HG03378 (cell line): ENCODE measurements at regions not wholly inside any gene's neighbourhood (a gene's known extent, or its start where the extent isn't known, plus 50 kb on each side); places are given as distances from the start of the nearest gene placed in this dataset.

ENCODE experiments used
- ATAC-seq: cut with Tn5 transposase; IDR thresholded peaks from one replicate; pipeline ENCODE4 v1.9.1; 2021; ENCODE audit warnings: mild to moderate bottlenecking, moderate library complexity; ENCODE audit not compliant: unreplicated experiment

DNA sequence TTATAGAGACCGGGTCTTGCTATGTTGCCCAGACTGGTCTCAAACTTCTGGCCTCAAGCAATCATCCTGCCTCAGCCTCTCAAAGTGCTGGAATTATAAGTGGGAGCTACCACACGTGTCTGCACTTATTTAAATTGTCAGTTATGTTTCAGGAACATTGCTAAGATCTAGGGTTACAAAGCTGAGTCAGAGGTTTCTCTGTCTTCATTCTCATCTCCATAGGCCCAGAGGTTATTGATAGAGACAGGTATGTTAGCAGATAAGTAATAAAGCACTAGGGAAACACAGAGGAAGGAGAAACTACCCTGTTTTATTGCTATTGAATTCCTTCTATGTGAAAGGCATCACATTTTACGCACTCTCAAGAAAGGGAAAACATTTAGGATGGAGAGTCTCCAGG, 214.1 kb downstream of the REEP3 start:
- no peak for ATAC-seq

DNA sequence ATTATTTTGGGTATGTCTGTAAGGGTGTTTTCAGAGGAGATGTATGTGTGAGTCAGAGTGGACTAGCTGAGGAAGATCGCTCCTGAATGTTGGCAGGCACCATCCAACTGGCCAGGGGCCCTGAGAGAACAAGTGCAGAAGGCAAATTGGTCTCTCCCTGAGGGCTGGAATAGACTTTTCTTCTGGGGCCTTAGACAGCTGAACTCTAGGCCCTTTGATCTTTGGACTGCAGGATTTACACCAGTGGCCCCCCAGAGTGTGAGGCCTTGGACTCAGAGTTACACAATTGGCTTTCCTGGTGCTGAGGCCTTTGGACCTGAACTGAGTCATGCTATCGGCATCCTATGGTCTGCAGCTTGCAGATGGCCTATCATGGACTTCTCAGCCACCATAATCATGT, 217.2 kb downstream of the REEP3 start:
- ATAC-seq = no peak

DNA sequence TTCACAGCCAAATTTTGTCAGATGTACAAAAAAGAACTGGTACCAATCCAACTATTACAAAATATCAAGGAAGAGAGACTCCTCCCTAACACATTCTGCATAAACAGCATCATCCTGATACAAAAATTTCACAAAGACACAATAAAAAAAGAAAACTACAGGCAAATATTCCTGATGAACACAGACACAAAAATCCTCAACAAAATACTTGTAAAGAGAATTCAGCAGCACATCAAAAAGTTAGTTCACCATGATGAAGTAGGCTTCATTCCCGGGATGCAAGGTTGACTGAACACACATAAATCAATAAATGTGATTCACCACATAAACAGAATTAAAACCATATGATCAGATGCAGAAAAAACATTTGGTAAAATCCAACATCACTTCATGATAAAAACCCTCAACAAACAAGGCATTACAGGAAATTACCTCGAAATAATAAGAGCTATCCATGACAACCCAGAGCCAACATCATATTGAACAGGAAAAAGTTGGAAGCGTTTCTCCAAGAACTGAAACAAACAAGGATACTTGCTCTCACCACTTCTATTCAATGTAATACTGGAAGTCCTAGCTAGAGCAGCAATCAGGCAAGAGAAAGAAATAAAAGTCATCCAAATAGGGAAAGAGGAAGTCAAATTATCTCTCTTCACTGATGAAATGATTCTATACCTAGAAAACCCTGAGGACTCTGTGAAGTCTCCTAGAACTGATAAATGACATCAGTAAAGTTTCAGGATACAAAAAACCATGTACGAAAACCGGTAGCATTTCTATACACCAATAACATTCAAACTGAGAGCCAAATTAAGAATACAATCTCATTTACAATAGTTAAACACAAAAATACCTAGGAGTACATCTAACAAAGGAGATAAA, 223.1 kb downstream of the REEP3 start:
- ATAC-seq = no peak

DNA sequence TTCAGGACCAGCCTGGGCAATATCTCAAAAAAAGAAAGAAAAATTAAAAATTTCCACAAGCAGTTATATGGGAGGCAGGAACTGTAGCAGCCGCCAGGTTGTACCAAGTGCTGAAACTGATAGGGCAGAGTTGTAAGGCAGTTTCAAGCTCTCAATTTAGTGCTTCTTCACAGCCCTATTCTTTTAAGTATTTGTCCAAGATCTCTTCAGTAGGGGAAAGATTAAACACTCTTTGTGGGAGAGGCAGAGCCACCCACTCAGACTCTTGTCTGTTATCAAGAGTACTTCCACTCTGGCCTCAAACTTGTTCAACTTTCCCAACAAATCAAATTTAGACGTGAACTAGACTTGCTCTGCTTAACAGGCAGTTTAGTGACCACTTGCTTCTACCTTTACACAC, 228.7 kb downstream of the REEP3 start:
- no peak for ATAC-seq

DNA sequence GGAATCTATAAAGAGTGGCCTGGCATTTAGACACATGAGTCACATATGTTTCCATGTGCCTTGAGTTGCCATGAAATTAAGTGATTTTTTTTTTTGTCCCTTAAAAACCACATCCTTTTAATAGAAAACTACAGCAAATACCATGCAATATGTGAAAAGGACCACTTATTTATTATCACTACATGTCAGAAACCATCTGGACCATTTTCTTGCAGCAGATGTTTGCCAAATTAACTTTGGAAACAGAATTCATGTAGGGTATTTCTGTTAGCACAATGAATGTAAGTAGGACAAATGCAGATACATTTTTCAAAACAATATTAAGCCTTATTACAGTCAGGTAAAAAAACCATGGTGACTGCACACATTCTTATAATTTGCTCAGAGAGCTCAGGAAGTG, 230.6 kb downstream of the REEP3 start:
- no peak for ATAC-seq

DNA sequence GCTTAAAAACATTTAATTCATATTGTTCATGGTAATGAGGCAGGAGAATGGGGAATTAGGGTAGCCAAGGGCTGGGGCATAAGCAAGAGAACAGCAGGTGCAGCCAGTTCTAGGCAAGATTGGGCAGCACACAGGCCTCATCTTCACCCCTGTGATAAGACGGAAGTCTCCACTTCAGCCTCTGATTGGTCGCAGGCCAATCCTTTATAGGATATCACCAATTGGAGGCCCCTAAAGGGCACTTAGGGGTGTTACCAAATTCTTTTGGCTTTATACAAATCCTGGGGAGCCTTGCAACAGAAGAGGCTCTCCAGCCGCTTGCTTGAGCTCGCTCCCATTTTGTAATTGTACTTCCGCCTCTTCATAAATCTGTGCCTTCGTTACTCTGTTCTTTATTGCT, 231.1 kb downstream of the REEP3 start:
- no peak for ATAC-seq

DNA sequence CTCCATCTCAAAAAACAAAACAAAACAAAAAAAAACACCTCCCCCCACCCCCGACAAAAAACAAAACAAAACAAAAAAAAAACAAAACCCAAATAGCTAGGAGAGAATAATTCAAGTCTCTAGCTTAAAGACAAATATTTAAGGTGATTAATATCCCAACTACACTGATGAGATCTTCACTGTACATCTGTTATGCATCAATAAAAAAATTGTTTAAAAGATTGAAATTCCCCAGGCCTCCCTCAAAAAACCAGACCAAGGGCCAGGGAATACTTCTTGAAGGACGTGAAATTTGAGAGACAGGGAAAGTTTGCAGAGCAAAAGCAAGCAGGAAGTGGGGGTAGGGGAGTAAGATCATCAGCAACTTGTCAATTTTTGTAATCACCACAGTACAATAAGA, 232.6 kb downstream of the REEP3 start:
- no peak for ATAC-seq

DNA sequence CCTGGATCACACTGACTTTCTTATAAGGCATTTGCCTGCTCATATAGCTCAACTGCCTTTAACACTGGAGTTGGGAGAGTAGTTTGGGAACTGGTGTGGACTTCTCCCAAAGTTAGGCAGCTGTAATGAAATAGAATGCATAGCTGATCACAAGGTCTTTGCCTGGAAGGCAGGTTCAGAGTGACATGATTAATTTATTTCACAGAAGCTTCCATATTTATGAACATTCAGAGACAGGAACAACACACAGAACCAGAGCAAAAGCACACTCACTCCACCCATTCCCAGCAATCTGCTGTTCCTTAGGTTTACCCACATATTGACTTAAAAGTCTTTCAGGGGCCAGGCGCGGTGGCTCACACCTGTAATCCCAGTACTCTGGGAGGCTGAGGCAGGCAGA, 234.2 kb downstream of the REEP3 start:
- no peak for ATAC-seq

DNA sequence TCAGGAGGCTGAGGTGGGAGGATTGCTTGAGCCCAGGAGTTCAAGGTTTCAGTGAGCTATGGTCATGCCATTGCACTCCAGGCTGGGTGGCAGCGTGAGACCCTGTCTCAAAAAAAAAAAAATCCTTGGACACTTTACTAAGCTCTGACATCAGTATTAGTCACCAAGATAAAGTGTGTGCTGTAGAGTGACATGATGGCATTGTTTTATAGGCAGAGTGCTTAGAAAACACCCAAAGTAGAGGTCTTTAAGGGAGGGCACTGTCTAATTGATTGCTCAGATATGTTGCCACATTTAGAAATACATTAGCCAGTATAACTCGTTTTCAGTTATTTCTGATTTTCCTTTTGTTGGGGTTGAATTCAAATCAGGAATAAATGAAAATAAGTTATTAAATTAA, 235.9 kb downstream of the REEP3 start:
- no peak for ATAC-seq

DNA sequence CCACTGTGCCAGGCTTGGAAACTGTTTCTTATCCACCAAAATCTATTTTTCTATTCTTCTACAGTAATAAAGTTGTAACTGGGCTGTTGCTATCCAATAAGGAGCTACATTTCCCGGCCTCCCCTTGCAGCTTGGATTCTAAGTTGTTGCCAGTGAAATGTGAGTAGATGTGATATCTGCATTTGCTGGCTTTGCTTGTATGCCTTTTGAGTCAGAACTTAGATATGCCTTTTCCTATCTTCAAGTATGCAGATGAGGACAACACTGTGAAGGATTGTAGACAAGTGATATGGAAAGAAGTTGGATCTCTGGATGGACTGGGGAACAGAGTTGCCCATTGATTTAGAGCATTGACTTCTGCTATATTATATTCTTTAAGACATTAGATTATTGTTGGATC, 236.9 kb downstream of the REEP3 start:
- no peak for ATAC-seq

DNA sequence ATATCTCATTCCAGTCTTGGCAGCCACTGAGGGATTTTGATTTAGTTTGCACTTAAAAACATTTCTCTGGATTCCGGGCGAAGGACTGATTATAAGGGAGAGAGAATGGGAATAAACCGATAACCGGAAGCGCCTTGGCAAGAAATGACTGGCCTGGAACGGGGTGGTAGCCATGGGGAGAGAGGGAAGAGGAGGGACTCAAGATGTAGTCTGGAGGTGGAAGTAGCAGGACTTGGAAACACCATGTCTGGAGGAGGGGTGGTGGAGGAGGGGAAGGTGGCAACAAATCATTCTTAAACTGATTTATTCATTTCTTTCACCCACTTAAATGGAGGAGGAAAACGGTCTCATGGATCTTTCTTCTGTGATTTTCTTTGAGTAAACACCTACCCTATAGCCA, 238.1 kb downstream of the REEP3 start:
- no peak for ATAC-seq

DNA sequence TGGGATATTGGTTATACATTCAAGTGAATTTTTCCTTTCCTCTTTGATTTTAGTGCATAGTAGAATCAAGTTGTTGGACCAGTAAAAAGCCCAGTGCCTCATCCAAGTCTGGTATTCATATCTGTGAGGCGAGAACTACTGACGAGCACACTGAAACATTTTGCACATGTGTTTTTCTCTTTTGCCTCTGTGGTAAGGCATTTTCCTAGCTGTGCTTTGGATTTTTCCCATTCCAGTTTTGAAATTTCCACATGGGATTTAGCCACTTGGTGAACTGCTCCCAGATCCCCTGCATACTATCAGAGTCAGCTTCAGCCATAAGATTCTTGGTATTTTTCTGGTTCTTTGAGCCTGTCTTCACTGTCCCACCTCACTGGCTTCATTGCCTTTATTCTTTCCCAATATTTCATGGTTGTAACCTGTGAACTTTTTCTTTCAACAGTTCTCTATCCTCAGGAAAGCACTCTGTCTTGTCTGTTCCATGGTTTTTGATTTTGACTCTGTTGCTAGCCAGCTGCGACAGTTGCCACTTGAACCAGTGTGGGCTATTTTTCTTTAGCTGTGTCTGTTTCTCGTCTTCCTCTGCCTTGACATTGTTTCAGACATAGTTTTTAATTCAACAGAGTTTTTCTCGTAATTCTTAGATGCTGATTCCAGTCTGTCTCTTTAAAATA, 239.0 kb downstream of the REEP3 start:
- ATAC-seq = no peak

DNA sequence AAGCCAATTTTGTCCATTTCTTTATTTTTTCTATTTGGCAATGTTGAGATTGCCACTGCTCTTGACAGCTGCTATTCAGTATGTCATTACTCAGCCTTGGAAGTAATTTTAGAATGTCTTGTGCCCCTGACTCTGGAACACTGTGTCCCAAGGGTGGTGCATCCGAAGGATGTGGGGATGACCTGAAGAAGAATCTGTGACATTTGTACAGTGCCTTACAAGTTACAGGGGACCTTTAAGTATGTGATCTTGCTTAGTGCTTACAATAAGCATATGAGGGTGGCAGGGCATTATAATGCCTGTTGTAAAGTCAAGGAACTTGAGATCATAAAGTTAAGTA, 239.5 kb downstream of the REEP3 start:
- no peak for ATAC-seq

DNA sequence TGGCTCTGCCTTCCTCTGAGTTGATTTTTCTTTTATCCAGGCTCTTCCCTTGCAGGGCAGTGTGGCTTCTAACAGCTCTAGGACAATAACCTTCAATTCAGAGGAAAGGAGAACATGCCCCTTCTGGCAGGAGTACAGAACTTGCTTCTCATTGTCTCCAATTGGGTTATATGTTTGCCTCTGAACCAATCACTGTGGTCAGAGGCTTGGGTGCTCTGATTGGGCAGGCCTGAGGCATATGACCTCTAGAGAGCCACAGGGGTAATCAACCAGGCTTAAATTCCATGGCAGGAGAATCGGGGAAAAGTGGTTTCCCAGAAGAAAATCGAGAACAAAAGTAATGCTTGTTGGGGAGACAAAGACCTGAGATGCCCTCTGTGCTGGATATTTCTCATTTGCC, 240.0 kb downstream of the REEP3 start:
- ATAC-seq = no peak

DNA sequence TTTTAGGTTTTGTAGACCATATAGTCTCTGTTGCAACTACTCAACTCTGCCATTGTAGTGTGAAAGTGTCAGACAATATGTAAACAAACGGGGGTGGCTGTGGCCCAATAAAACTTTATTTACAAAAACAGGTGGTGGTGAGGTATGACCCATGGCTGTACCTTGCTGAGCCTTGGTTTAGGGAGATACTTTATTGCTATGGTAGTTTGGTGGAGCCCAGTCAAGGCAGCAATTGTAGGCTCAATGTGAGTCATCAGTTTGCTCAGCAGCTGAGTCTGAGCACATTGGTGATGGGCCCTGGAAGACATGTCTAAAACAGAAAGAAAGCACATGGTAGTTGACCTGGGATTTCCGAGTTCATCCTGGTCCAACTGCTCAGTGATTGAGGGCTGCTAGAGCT, 242.5 kb downstream of the REEP3 start:
- no peak for ATAC-seq

DNA sequence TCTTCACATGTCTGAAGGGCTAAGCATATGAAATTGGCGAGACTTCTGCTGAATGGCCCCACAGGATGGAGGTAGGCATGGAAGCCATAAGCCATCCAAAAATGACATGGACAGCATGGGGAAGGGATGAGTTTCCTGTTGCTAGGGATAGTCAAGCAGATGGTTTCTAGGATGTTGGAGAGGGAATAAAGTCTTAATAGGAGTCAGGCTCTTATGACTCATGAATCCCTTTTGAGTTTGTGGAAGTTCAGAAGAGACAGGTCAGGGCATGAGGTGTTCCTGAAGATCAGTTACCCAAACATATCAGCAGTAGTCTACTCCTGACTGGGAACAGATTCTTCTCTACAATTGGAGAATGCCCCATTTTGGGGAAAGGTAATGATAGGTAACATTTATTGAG, 243.9 kb downstream of the REEP3 start:
- no peak for ATAC-seq

DNA sequence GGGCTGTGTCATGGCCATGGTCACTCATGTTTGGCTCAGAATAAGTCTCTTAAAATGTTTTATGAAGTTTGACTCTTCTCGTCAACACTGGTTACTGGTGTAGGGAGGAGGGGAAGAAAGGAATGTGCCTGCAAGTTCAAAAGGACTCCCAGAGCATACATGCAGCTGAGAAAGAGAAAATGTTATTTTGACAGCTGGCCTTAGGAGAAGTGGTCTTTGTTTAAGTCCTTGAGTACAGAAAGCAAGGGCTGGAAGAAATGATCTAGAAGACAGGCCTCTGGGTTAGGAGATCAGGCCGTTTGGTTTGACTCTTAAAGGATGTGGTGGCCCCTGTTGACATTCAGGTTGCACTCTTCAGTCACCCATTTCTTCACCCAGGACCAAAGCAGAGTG, 245.5 kb downstream of the REEP3 start:
- ATAC-seq = no peak

DNA sequence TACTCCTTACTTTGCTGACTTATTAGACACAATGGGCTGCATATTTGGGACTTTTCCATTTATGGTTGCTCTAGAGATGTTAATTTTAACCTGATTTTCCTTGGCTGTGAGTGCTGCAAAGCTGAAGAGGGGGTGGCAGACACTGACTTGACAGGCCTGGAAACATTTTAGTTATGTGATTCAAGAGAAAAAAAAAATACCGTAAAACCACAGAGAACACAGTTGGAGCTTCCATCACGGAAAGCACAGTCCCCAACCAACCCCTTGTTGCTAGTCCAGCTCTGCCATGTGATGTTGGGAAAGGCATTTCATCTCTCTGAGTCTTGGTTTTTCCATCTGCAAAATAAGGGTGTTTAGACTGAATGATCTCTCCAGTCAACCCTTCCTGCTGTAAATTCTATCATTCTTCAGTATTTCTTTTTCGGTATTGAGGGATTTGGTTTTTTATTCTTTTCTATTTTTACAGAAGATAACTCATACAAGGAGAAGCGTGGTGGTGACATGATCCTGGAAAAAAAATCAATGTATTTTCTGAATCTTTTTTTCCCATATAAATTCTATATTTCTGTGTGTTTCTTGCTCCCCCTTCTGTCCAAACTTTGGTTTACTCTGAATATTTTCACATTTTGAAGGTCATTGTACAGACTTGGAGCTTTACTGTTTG, 246.1 kb downstream of the REEP3 start:
- ATAC-seq = no peak

DNA sequence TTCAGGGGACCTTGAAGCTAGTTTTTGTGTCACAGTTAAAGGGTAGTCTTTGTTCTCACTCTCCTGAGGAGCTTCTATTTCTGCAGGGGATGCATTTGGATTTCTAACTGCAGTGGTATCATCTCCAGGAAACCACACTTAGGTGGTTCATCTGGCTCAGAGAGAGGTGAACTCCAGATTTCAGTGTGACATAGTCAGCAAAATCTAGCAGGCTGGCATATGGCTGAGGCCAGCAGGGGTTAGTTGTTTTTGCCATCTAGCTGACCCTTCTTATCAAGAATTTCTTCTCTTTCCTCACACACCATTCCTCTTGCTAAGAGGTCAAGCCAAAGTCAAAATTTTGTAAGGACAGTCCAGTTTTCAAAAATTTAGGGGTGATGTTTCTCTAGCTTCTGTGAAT, 248.2 kb downstream of the REEP3 start:
- no peak for ATAC-seq

DNA sequence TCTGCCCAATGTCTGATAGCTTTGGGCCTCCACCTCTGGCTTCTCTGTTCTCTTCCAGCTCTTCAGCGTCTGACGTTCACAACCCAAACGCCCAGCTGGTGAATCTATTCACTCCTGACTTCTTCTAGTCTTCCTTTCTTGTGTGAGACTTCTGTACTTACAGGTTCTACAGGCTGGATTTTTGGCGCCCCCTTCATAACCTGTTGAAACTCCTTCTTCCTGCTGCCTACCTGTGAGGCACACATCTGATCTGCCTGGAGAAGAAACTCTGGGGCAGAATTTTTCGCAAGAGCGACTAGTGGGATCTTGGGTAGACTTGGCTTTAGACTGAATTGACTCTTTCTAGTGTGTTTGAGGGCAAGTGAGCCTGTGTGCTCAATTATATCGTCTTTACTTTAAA, 249.3 kb downstream of the REEP3 start:
- ATAC-seq = no peak

DNA sequence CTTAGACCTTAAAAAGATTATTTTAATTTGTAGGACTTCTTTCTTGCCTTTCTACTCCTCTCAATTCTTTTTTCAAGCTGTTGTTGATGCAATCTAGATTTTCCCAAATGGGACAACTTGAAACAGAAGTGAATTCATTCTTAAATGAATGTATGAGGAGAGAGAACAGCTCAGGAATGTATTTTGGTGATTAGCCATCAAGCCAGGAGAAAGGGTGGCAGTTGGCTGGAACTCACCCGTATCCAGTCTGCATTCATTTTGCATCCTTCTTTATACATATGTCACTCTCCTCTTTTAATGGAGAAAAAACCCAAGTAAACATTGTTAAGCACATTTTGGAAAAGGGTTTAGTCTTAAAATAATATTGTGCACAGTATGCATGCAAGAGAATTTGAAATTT, 251.3 kb downstream of the REEP3 start:
- no peak for ATAC-seq

DNA sequence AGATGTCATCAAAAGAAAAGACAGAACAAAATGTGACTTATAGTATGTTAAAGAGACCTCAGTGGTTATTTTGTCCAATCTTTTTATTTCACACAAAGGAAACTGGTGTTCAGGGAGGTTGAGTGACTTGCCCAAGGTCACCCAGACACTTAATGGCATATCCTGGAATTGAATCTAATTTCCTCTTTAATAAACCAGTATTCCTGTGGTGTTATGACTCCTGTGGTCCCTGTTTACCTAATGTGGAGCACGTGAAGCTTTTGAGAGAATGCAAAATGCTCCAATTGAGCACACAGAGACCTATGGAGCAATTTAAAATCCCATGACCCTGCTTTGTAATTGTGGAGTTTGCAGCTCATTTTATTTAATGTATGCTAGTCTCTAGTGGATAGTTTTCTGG, 251.9 kb downstream of the REEP3 start:
- ATAC-seq = no peak
